ENCODE measurements at regions not wholly inside any gene's neighbourhood (a gene's known extent, or its start where the extent isn't known, plus 50 kb on each side); places are given as distances from the start of the nearest gene placed in this dataset.

- no peak for ATAC-seq
- no peaks in the 10 kb centered on the region for H3K9me3 Mint-ChIP-seq
- no peaks in the 10 kb centered on the region for H3K4me1 Mint-ChIP-seq
- H3K27me3 Mint-ChIP-seq, result no peaks in the 10 kb centered on the region
- H3K36me3 Mint-ChIP-seq, result no peaks in the 10 kb centered on the region
- no peak overlapping the region for H3K4me3 Mint-ChIP-seq
- no peak overlapping the region for H3K27ac Mint-ChIP-seq
These were observed 181.3 kb downstream of the LYPLAL1 start for GRCh38 chr1:219354962-219355361.

GRCh38 chr1:219352961-219353651 is 179.4 kb downstream of the LYPLAL1 start:
- H3K36me3 Mint-ChIP-seq, result no peaks in the 10 kb centered on the region
- H3K4me3 Mint-ChIP-seq, result no peak overlapping the region
- H3K4me1 Mint-ChIP-seq, result no peaks in the 10 kb centered on the region
- ATAC-seq, result no peak
- H3K27ac Mint-ChIP-seq, result no peak overlapping the region
- no peaks in the 10 kb centered on the region for H3K27me3 Mint-ChIP-seq
- no peaks in the 10 kb centered on the region for H3K9me3 Mint-ChIP-seq

GRCh38 chr1:219350172-219350931 is 176.7 kb downstream of the LYPLAL1 start:
- H3K27me3 Mint-ChIP-seq, result no peaks in the 10 kb centered on the region

GRCh38 chr1:219347921-219348391 is 174.3 kb downstream of the LYPLAL1 start:
- no peaks in the 10 kb centered on the region for H3K4me1 Mint-ChIP-seq
- peaks cover 27% of the 10 kb centered on the region for H3K9me3 Mint-ChIP-seq
- no peak overlapping the region for H3K4me3 Mint-ChIP-seq
- no peaks in the 10 kb centered on the region for H3K27me3 Mint-ChIP-seq
- H3K27ac Mint-ChIP-seq, result no peak overlapping the region
- ATAC-seq, result no peak
- peaks cover 34% of the 10 kb centered on the region for H3K36me3 Mint-ChIP-seq

More at GRCh38 chr1:219350172-219350931, 176.7 kb downstream of the LYPLAL1 start:
- Mint-ChIP-seq H3K9me3 (peaks cover 16% of the 10 kb centered on the region), H3K27ac (no peak overlapping the region), H3K4me3 (no peak overlapping the region), H3K36me3 (peaks cover 16% of the 10 kb centered on the region), H3K4me1 (no peaks in the 10 kb centered on the region)
- no peak for ATAC-seq

GRCh38 chr1:219347376-219347775 is 173.7 kb downstream of the LYPLAL1 start:
- Mint-ChIP-seq H3K27ac (no peak overlapping the region), H3K36me3 (peaks cover 34% of the 10 kb centered on the region), H3K27me3 (no peaks in the 10 kb centered on the region), H3K4me1 (no peaks in the 10 kb centered on the region), H3K9me3 (peaks cover 27% of the 10 kb centered on the region), H3K4me3 (no peak overlapping the region)
- ATAC-seq, result no peak

GRCh38 chr1:219345953-219346352 is 172.3 kb downstream of the LYPLAL1 start:
- Mint-ChIP-seq H3K36me3 (peaks cover 34% of the 10 kb centered on the region), H3K9me3 (peaks cover 27% of the 10 kb centered on the region), H3K27me3 (no peaks in the 10 kb centered on the region), H3K4me3 (no peak overlapping the region), H3K4me1 (no peaks in the 10 kb centered on the region), H3K27ac (no peak overlapping the region)
- no peak for ATAC-seq

- peaks cover 34% of the 10 kb centered on the region for H3K36me3 Mint-ChIP-seq
- no peaks in the 10 kb centered on the region for H3K4me1 Mint-ChIP-seq
- H3K27me3 Mint-ChIP-seq, result no peaks in the 10 kb centered on the region
- H3K27ac Mint-ChIP-seq, result no peak overlapping the region
- no peak overlapping the region for H3K4me3 Mint-ChIP-seq
- H3K9me3 Mint-ChIP-seq, result peaks cover 27% of the 10 kb centered on the region
- ATAC-seq, result no peak
These were observed 169.2 kb downstream of the LYPLAL1 start for GRCh38 chr1:219342836-219343235.

GRCh38 chr1:219340796-219341195 is 167.1 kb downstream of the LYPLAL1 start:
- ATAC-seq, result no peak
- Mint-ChIP-seq H3K4me1 (no peaks in the 10 kb centered on the region), H3K27me3 (no peaks in the 10 kb centered on the region), H3K9me3 (peaks cover 14% of the 10 kb centered on the region), H3K27ac (no peak overlapping the region), H3K36me3 (peaks cover 20% of the 10 kb centered on the region), H3K4me3 (no peak overlapping the region)

GRCh38 chr1:219339466-219339865 is 165.8 kb downstream of the LYPLAL1 start:
- peaks cover 8% of the 10 kb centered on the region for H3K36me3 Mint-ChIP-seq
- H3K4me1 Mint-ChIP-seq, result no peaks in the 10 kb centered on the region
- ATAC-seq, result no peak
- H3K27me3 Mint-ChIP-seq, result no peaks in the 10 kb centered on the region
- peaks cover 4% of the 10 kb centered on the region for H3K9me3 Mint-ChIP-seq
- no peak overlapping the region for H3K4me3 Mint-ChIP-seq
- no peak overlapping the region for H3K27ac Mint-ChIP-seq

- H3K4me3 Mint-ChIP-seq, result no peak overlapping the region
- H3K4me1 Mint-ChIP-seq, result no peaks in the 10 kb centered on the region
- H3K9me3 Mint-ChIP-seq, result no peaks in the 10 kb centered on the region
- no peaks in the 10 kb centered on the region for H3K27me3 Mint-ChIP-seq
- H3K36me3 Mint-ChIP-seq, result no peaks in the 10 kb centered on the region
- no peak for ATAC-seq
- H3K27ac Mint-ChIP-seq, result no peak overlapping the region
These were observed 163.9 kb downstream of the LYPLAL1 start for GRCh38 chr1:219337588-219337987.

GRCh38 chr1:219333626-219334025 is 159.9 kb downstream of the LYPLAL1 start:
- Mint-ChIP-seq H3K27ac (no peak overlapping the region), H3K9me3 (no peaks in the 10 kb centered on the region), H3K4me1 (no peaks in the 10 kb centered on the region), H3K36me3 (peaks cover 5% of the 10 kb centered on the region), H3K4me3 (no peak overlapping the region), H3K27me3 (no peaks in the 10 kb centered on the region)
- no peak for ATAC-seq

GRCh38 chr1:219331424-219331823 is 157.7 kb downstream of the LYPLAL1 start:
- Mint-ChIP-seq H3K9me3 (peaks cover 12% of the 10 kb centered on the region), H3K4me3 (no peak overlapping the region), H3K27ac (no peak overlapping the region), H3K4me1 (no peaks in the 10 kb centered on the region), H3K36me3 (peaks cover 25% of the 10 kb centered on the region), H3K27me3 (no peaks in the 10 kb centered on the region)
- ATAC-seq, result no peak

- no peaks in the 10 kb centered on the region for H3K27me3 Mint-ChIP-seq
- H3K4me1 Mint-ChIP-seq, result no peaks in the 10 kb centered on the region
- ATAC-seq, result no peak
- H3K9me3 Mint-ChIP-seq, result peaks cover 12% of the 10 kb centered on the region
- peaks cover 26% of the 10 kb centered on the region for H3K36me3 Mint-ChIP-seq
- no peak overlapping the region for H3K4me3 Mint-ChIP-seq
- no peak overlapping the region for H3K27ac Mint-ChIP-seq
These were observed 157.0 kb downstream of the LYPLAL1 start for GRCh38 chr1:219330669-219331068.

GRCh38 chr1:219330001-219330400 is 156.3 kb downstream of the LYPLAL1 start:
- Mint-ChIP-seq H3K27me3 (no peaks in the 10 kb centered on the region), H3K9me3 (peaks cover 12% of the 10 kb centered on the region), H3K27ac (no peak overlapping the region), H3K4me1 (no peaks in the 10 kb centered on the region), H3K4me3 (no peak overlapping the region), H3K36me3 (peaks cover 26% of the 10 kb centered on the region)
- ATAC-seq, result no peak

- peaks cover 12% of the 10 kb centered on the region for H3K9me3 Mint-ChIP-seq
- H3K27ac Mint-ChIP-seq, result no peak overlapping the region
- H3K4me3 Mint-ChIP-seq, result no peak overlapping the region
- ATAC-seq, result no peak
- peaks cover 26% of the 10 kb centered on the region for H3K36me3 Mint-ChIP-seq
- no peaks in the 10 kb centered on the region for H3K4me1 Mint-ChIP-seq
- no peaks in the 10 kb centered on the region for H3K27me3 Mint-ChIP-seq
These were observed 155.9 kb downstream of the LYPLAL1 start for GRCh38 chr1:219329578-219329977.

GRCh38 chr1:219326843-219327242 is 153.2 kb downstream of the LYPLAL1 start:
- Mint-ChIP-seq H3K9me3 (peaks cover 12% of the 10 kb centered on the region), H3K4me3 (no peak overlapping the region), H3K4me1 (no peaks in the 10 kb centered on the region), H3K27me3 (no peaks in the 10 kb centered on the region), H3K36me3 (peaks cover 26% of the 10 kb centered on the region), H3K27ac (no peak overlapping the region)
- no peak for ATAC-seq

Measured in stimulated activated memory B cell treated with anti-CD40 and anti-IgM and Interleukin-4, amounts not matched to agents 10 μg/mL and 1 μg/mL and 100 μg/mL, for 72 hours (primary cell).